IMR-90 (cell line): ENCODE measurements at regions not wholly inside any gene's neighbourhood (a gene's known extent, or its start where the extent isn't known, plus 50 kb on each side); places are given as distances from the start of the nearest gene placed in this dataset.

ENCODE experiments used
- ATAC-seq: fragments of 200-7000 bp; cut with Tn5 transposase; 2 replicates; pipeline ENCODE4 v1.9.1; 2020; ENCODE audit warnings: low read depth, mild to moderate bottlenecking, moderate library complexity
- BruUV-seq: library from RNA; stranded (reverse); fragments of 400-500 nt; replicated peaks from 2 replicates; lab custom pipeline; 2021; lab: Mats Ljungman, UMichigan
- CTCF ChIA-PET: fragments of 300-600 bp; formaldehyde crosslinking; extraction: SDS; loops from one replicate; lab custom pipeline; 2021; ENCODE audit warnings: antibody characterized with exemption; lab: Yijun Ruan, JAX
- POLR2A ChIA-PET: fragments of 300-600 bp; sonication (Branson Sonifier 250); formaldehyde crosslinking; loops from one replicate; lab custom pipeline; 2022; ENCODE audit warnings: antibody characterized with exemption; ENCODE audit not compliant: unreplicated experiment; lab: Charles Lee
- DNase-seq: peaks from one replicate; pipeline ENCODE4 v3.0.0; 2013
- H2AFZ ChIP-seq: replicated peaks from 2 replicates; pipeline ENCODE3; 2013; ENCODE audit warnings: low read length, mild to moderate bottlenecking; ENCODE audit not compliant: poor library complexity
- H2AK5ac ChIP-seq: 2 replicates; pipeline ENCODE4 v1.6.1; 2013; ENCODE audit warnings: low read depth, low read length, inconsistent platforms
- H2AK9ac ChIP-seq: replicated peaks from 2 replicates; pipeline ENCODE3; 2013; ENCODE audit warnings: mild to moderate bottlenecking, low read depth, low read length, moderate library complexity; ENCODE audit not compliant: poor library complexity
- H2BK120ac ChIP-seq: 2 replicates; pipeline ENCODE4 v1.6.1; 2013; ENCODE audit warnings: low read depth, low read length, inconsistent platforms
- H2BK15ac ChIP-seq: 3 replicates; pipeline ENCODE4 v1.6.1; 2013; ENCODE audit warnings: low read depth, low read length, inconsistent platforms
- H2BK20ac ChIP-seq: 2 replicates; pipeline ENCODE4 v1.6.1; 2013; ENCODE audit warnings: low read depth, mild to moderate bottlenecking, inconsistent platforms, low read length, moderate library complexity
- H2BK5ac ChIP-seq: 2 replicates; pipeline ENCODE4 v1.6.1; 2013; ENCODE audit warnings: mild to moderate bottlenecking, low read depth, low read length, inconsistent platforms; ENCODE audit not compliant: poor library complexity, severe bottlenecking
- H3K14ac ChIP-seq: replicated peaks from 2 replicates; pipeline ENCODE4 v1.6.1; 2013; ENCODE audit warnings: low read depth, low read length, inconsistent platforms
- H3K18ac ChIP-seq: 2 replicates; pipeline ENCODE4 v1.6.1; 2013; ENCODE audit warnings: low read depth, low read length, control low read depth
- H3K23ac ChIP-seq: 2 replicates; pipeline ENCODE4 v1.6.1; 2013; ENCODE audit warnings: low read depth, low read length, inconsistent platforms
- H3K27ac ChIP-seq: 2 replicates; pipeline ENCODE4 v1.5.1; 2013; ENCODE audit warnings: mild to moderate bottlenecking, control low read depth, low read length; ENCODE audit not compliant: insufficient read depth
- H3K27me3 ChIP-seq: 2 replicates; pipeline ENCODE4 v1.6.1; 2013; ENCODE audit warnings: low read length; ENCODE audit not compliant: control insufficient read depth, insufficient read depth
- H3K36me3 ChIP-seq: 2 replicates; pipeline ENCODE4 v1.6.1; 2013; ENCODE audit warnings: low read length, mixed read lengths; ENCODE audit not compliant: control insufficient read depth, insufficient read depth
- H3K4ac ChIP-seq: 2 replicates; pipeline ENCODE4 v1.6.1; 2013; ENCODE audit warnings: low read depth, low read length, inconsistent platforms
- H3K4me1 ChIP-seq: 2 replicates; pipeline ENCODE4 v1.6.1; 2013; ENCODE audit warnings: low read length, mixed read lengths; ENCODE audit not compliant: control insufficient read depth, insufficient read depth
- H3K4me2 ChIP-seq: 2 replicates; pipeline ENCODE4 v1.6.1; 2013; ENCODE audit warnings: low read depth, mild to moderate bottlenecking, control low read depth, low read length, moderate library complexity
- H3K4me3 ChIP-seq: 2 replicates; pipeline ENCODE4 v1.5.1; 2013; ENCODE audit warnings: low read depth, mild to moderate bottlenecking, control low read depth, low read length, moderate library complexity; ENCODE audit not compliant: insufficient read depth
- H3K56ac ChIP-seq: 2 replicates; pipeline ENCODE4 v1.6.1; 2013; ENCODE audit warnings: low read length, inconsistent platforms; ENCODE audit not compliant: insufficient read depth; ENCODE audit errors: extremely low read depth
- H3K79me1 ChIP-seq, 2 experiments: 2 replicates each; pipeline ENCODE4 v1.6.1; 2013; ENCODE audit warnings: low read length in 2 of 2, inconsistent platforms in 1 of 2, low read depth in 1 of 2
- H3K9ac ChIP-seq: 2 replicates; pipeline ENCODE4 v1.6.1; 2013; ENCODE audit warnings: low read depth, low read length, control low read depth
- H3K9me1 ChIP-seq: 2 replicates; pipeline ENCODE4 v1.6.1; 2013; ENCODE audit warnings: low read length, inconsistent platforms; ENCODE audit not compliant: insufficient read depth
- H3K9me3 ChIP-seq: 2 replicates; pipeline ENCODE4 v1.6.1; 2013; ENCODE audit warnings: low read length; ENCODE audit not compliant: control insufficient read depth, insufficient read depth
- H4K20me1 ChIP-seq: 2 replicates; pipeline ENCODE4 v1.6.1; 2013; ENCODE audit warnings: low read length, inconsistent platforms; ENCODE audit not compliant: insufficient read depth
- H4K5ac ChIP-seq: 2 replicates; pipeline ENCODE4 v1.6.1; 2013; ENCODE audit warnings: mild to moderate bottlenecking, low read depth, low read length, control low read depth
- H4K8ac ChIP-seq, 2 experiments: 2 replicates each; pipeline ENCODE4 v1.6.1; 2013; ENCODE audit warnings: low read depth in 2 of 2, low read length in 2 of 2, control low read depth in 1 of 2, inconsistent platforms in 1 of 2
- H4K91ac ChIP-seq: 2 replicates; pipeline ENCODE4 v1.6.1; 2013; ENCODE audit warnings: low read depth, low read length, inconsistent platforms; ENCODE audit not compliant: insufficient read depth
- MXI1 ChIP-seq: IDR thresholded peaks from 2 replicates; pipeline ENCODE4 v1.6.1; 2012; ENCODE audit warnings: low read depth, mild to moderate bottlenecking, low read length, moderate library complexity, borderline replicate concordance
- POLR2A ChIP-seq: IDR thresholded peaks from 2 replicates; pipeline ENCODE4 v1.6.1; 2012; ENCODE audit warnings: mild to moderate bottlenecking, low read depth, low read length
- RFX5 ChIP-seq: IDR thresholded peaks from 2 replicates; pipeline ENCODE4 v1.8.0; 2012; ENCODE audit warnings: low read depth, mild to moderate bottlenecking, low read length, moderate library complexity
- SMC3 ChIP-seq: fragments of 150-350 bp; IDR thresholded peaks from 2 replicates; pipeline ENCODE4 v1.6.1; 2016; ENCODE audit warnings: low read depth, mild to moderate bottlenecking, antibody characterized with exemption, low read length, moderate library complexity
- WGBS, 2 experiments: methylation state at CpG; one replicate each; pipeline versions ENCODE4 v1.1.5 to v1.1.7; 2013; ENCODE audit warnings: missing lambda C conversion rate in 2 of 2; ENCODE audit not compliant: insufficient read length in 1 of 2; ENCODE audit errors: extremely low coverage in 2 of 2; 5-methylcytosine and 5-hydroxymethylcytosine counted together
- dilution Hi-C: fragments of 300-500 bp; cut with HindIII; formaldehyde crosslinking; loops from one replicate; pipeline ENCODE4 v1.14.3; 2018; ENCODE audit warnings: low sequenced_read_pairs; ENCODE audit not compliant: unreplicated experiment
- in situ Hi-C: fragments of 300-500 bp; cut with MboI; formaldehyde crosslinking; loops from 3 replicates; pipeline ENCODE4 v1.14.3; 2019; ENCODE audit warnings: low sequenced_read_pairs, inconsistent platforms, mixed read lengths
- intact Hi-C: fragments of 100-400 bp; cut with micrococcal nuclease; formaldehyde crosslinking; loops from 2 replicates; pipeline ENCODE4 v1.10.0; 2022

DNA sequence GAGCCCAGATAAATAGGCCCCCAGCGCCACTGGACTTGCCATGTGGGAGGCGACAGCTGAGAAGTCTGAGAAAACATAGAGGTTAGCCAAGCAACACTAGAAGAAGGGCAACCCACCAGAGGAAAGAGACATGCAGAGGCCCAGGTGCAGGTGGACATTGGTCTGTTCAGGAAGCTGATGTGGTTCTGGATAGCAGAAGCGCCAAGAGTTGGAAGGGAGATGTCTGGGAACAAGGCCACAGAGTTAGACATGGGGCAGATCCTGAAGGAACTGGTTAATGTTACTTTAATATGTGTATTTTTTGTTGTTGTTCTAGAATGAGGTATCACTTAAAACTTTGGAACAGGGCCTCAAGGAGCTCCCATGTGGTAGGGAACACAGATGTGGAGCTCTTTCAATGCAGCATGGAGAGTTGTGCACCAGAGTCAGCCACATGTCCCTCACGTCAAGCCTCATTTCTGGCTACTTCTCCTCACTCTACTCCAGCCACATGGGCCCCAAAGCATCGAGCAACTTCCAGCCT lies 62.2 kb upstream of the PKDCC start:
- CTCF ChIA-PET: no interaction called here

More for the DNA sequence above, 62.2 kb upstream of the PKDCC start:
- ATAC-seq (no peak), DNase-seq (no peak)
- no peak overlapping the region for H3K27ac ChIP-seq
- no peak overlapping the region for H3K9ac ChIP-seq
- no peak overlapping the region for H4K91ac ChIP-seq
- no peak overlapping the region for H2AFZ ChIP-seq
- H3K4ac ChIP-seq: no peak overlapping the region
- dilution Hi-C loops (no loop called here), in situ Hi-C loops (no loop called here), intact Hi-C loops (no loop called here)
- H4K5ac ChIP-seq: no peak overlapping the region; the same call in 1 of the 2 replicates
- H2BK15ac ChIP-seq: no peak overlapping the region
- no peak overlapping the region for H3K14ac ChIP-seq
- 0 out of 2 replicates have a peak, but pooled peaks cover 2% of the 10 kb centered on the region for H3K9me1 ChIP-seq
- TF ChIP-seq POLR2A (no peak), SMC3 (no peak), RFX5 (no peak), MXI1 (no peak)
- no peak overlapping the region for H3K4me3 ChIP-seq
- no peaks in the 10 kb centered on the region for H3K9me3 ChIP-seq
- peaks cover 5% of the 10 kb centered on the region; the same call in 1 of the 2 replicates for H3K4me1 ChIP-seq
- H2BK5ac ChIP-seq: no peak overlapping the region
- no peaks in the 10 kb centered on the region for H4K20me1 ChIP-seq
- H3K23ac ChIP-seq: no peak overlapping the region
- H2AK9ac ChIP-seq: no peak overlapping the region
- H4K8ac ChIP-seq: no peak overlapping the region
- POLR2A ChIA-PET: interaction anchor here (0.6 kb wide), 2 partner anchors 19 to 132 kb away, joined by 3 to 5 read pairs; no protein-coding TSS in a partner anchor
- no peak overlapping the region for H2BK120ac ChIP-seq
- H3K18ac ChIP-seq: no peak overlapping the region
- H3K56ac ChIP-seq: no peak overlapping the region
- H2BK20ac ChIP-seq: no peak overlapping the region
- H3K27me3 ChIP-seq: peaks cover 30% of the 10 kb centered on the region
- H3K4me2 ChIP-seq: no peak overlapping the region
- no peaks in the 10 kb centered on the region for H3K79me1 ChIP-seq
- 90% methylated on average over 3 of the region's 5 CpGs; no CpG with 5 or more reads in 1 of the 2 experiments for WGBS, 2 experiments
- no peaks in the 10 kb centered on the region for H3K36me3 ChIP-seq
- BruUV-seq: no TSS peak
- H2AK5ac ChIP-seq: no peak overlapping the region
